ENCODE measurements at regions not wholly inside any gene's neighbourhood (a gene's known extent, or its start where the extent isn't known, plus 50 kb on each side); places are given as distances from the start of the nearest gene placed in this dataset.

- no peak for DNase-seq (ENCODE audit: low read depth in 2 of 3, low spot score in 2 of 3)
Measured at GRCh38 chr5:8945972-8946371, 599.9 kb downstream of the SEMA5A start.

- no peak for DNase-seq (ENCODE audit: low read depth in 2 of 3, low spot score in 2 of 3)
Measured at GRCh38 chr5:8949908-8950307, 596.0 kb downstream of the SEMA5A start.

- DNase-seq (ENCODE audit: low read depth in 2 of 3, low spot score in 2 of 3), result no peak
Measured at GRCh38 chr5:8952147-8952546, 593.7 kb downstream of the SEMA5A start.

- DNase-seq (ENCODE audit: low read depth in 2 of 3, low spot score in 2 of 3), result no peak
Measured at GRCh38 chr5:8953016-8953415, 592.9 kb downstream of the SEMA5A start.

- DNase-seq (ENCODE audit: low read depth in 2 of 3, low spot score in 2 of 3), result no peak
Measured at GRCh38 chr5:8953911-8954438, 591.9 kb downstream of the SEMA5A start.

- no peak for DNase-seq (ENCODE audit: low read depth in 2 of 3, low spot score in 2 of 3)
Measured at GRCh38 chr5:8954801-8955200, 591.1 kb downstream of the SEMA5A start.

GRCh38 chr5:8956659-8957058 is 589.2 kb downstream of the SEMA5A start:
- DNase-seq (ENCODE audit: low read depth in 2 of 3, low spot score in 2 of 3), result no peak

GRCh38 chr5:8958602-8959001 is 587.3 kb downstream of the SEMA5A start:
- no peak for DNase-seq (ENCODE audit: low read depth in 2 of 3, low spot score in 2 of 3)

GRCh38 chr5:8961219-8961618 is 584.7 kb downstream of the SEMA5A start:
- no peak for DNase-seq (ENCODE audit: low read depth in 2 of 3, low spot score in 2 of 3)

GRCh38 chr5:8961956-8962355 is 583.9 kb downstream of the SEMA5A start:
- DNase-seq (ENCODE audit: low read depth in 2 of 3, low spot score in 2 of 3), result no peak

GRCh38 chr5:8981016-8981415 is 564.9 kb downstream of the SEMA5A start:
- no peak for DNase-seq (ENCODE audit: low read depth in 2 of 3, low spot score in 2 of 3)

GRCh38 chr5:8981496-8981895 is 564.4 kb downstream of the SEMA5A start:
- DNase-seq (ENCODE audit: low read depth in 2 of 3, low spot score in 2 of 3), result no peak

GRCh38 chr5:8984386-8984785 is 561.5 kb downstream of the SEMA5A start:
- no peak for DNase-seq (ENCODE audit: low read depth in 2 of 3, low spot score in 2 of 3)
